ENCODE measurements at regions not wholly inside any gene's neighbourhood (a gene's known extent, or its start where the extent isn't known, plus 50 kb on each side); places are given as distances from the start of the nearest gene placed in this dataset.
"Not testable (repeated sequence)": the region's sequence is repeated elsewhere in the genome, so short reads cannot be mapped to it uniquely, and the experiment has no call there.

- Mint-ChIP-seq H3K9me3 (no peaks in the 10 kb centered on the region), H3K36me3 (no peaks in the 10 kb centered on the region), H3K4me3 (no peak overlapping the region), H3K27ac (no peak overlapping the region), H3K27me3 (no peaks in the 10 kb centered on the region), H3K4me1 (ENCODE audit: low read depth) (no peaks in the 10 kb centered on the region)
- DNase-seq = no peak
- POLR2A ChIA-PET = no interaction called here
- CTCF ChIA-PET = no interaction called here
- intact Hi-C loops (cut with micrococcal nuclease) = no loop called here
Observed at GRCh38 chr4:164614329-164614728, 139.6 kb upstream of the SMIM31 start.

- CTCF ChIA-PET = no interaction called here
- Mint-ChIP-seq H3K27ac (no peak overlapping the region), H3K36me3 (no peaks in the 10 kb centered on the region), H3K4me3 (no peak overlapping the region), H3K27me3 (no peaks in the 10 kb centered on the region), H3K9me3 (no peaks in the 10 kb centered on the region), H3K4me1 (ENCODE audit: low read depth) (no peaks in the 10 kb centered on the region)
- DNase-seq = no peak
- POLR2A ChIA-PET = no interaction called here
- intact Hi-C loops (cut with micrococcal nuclease) = no loop called here
Observed at GRCh38 chr4:164614999-164615398, 138.9 kb upstream of the SMIM31 start.

GRCh38 chr4:164615964-164616363 is 138.0 kb upstream of the SMIM31 start:
- Mint-ChIP-seq H3K27ac (no peak overlapping the region), H3K27me3 (no peaks in the 10 kb centered on the region), H3K36me3 (no peaks in the 10 kb centered on the region), H3K4me1 (ENCODE audit: low read depth) (no peaks in the 10 kb centered on the region), H3K4me3 (no peak overlapping the region), H3K9me3 (no peaks in the 10 kb centered on the region)
- intact Hi-C loops (cut with micrococcal nuclease) = no loop called here
- ChIA-PET POLR2A (no interaction called here), CTCF (no interaction called here)
- DNase-seq = no peak

GRCh38 chr4:164616961-164617360 is 137.0 kb upstream of the SMIM31 start:
- intact Hi-C loops (cut with micrococcal nuclease) = no loop called here
- POLR2A ChIA-PET = no interaction called here
- no peak overlapping the region for H3K4me3 Mint-ChIP-seq
- H3K9me3 Mint-ChIP-seq = no peaks in the 10 kb centered on the region
- no peaks in the 10 kb centered on the region for H3K36me3 Mint-ChIP-seq
- DNase-seq = no peak
- CTCF ChIA-PET = no interaction called here
- H3K4me1 Mint-ChIP-seq (ENCODE audit: low read depth) = no peaks in the 10 kb centered on the region
- no peak overlapping the region for H3K27ac Mint-ChIP-seq
- H3K27me3 Mint-ChIP-seq = no peaks in the 10 kb centered on the region

- Mint-ChIP-seq H3K4me1 (ENCODE audit: low read depth) (no peaks in the 10 kb centered on the region), H3K27me3 (no peaks in the 10 kb centered on the region), H3K4me3 (no peak overlapping the region), H3K9me3 (no peaks in the 10 kb centered on the region), H3K36me3 (no peaks in the 10 kb centered on the region), H3K27ac (no peak overlapping the region)
- no peak for DNase-seq
- ChIA-PET POLR2A (no interaction called here), CTCF (no interaction called here)
- intact Hi-C loops (cut with micrococcal nuclease) = no loop called here
Observed at GRCh38 chr4:164617426-164617825, 136.5 kb upstream of the SMIM31 start.

- DNase-seq = no peak
- intact Hi-C loops (cut with micrococcal nuclease) = no loop called here
- Mint-ChIP-seq H3K36me3 (no peaks in the 10 kb centered on the region), H3K9me3 (no peaks in the 10 kb centered on the region), H3K27me3 (no peaks in the 10 kb centered on the region), H3K4me1 (ENCODE audit: low read depth) (no peaks in the 10 kb centered on the region), H3K27ac (no peak overlapping the region), H3K4me3 (no peak overlapping the region)
- POLR2A ChIA-PET = no interaction called here
- CTCF ChIA-PET = no interaction called here
Observed at GRCh38 chr4:164617911-164618310, 136.0 kb upstream of the SMIM31 start.

- Mint-ChIP-seq H3K27me3 (no peaks in the 10 kb centered on the region), H3K4me3 (no peak overlapping the region), H3K27ac (no peak overlapping the region), H3K4me1 (ENCODE audit: low read depth) (no peaks in the 10 kb centered on the region), H3K9me3 (peaks cover 7% of the 10 kb centered on the region), H3K36me3 (no peaks in the 10 kb centered on the region)
- ChIA-PET CTCF (no interaction called here), POLR2A (no interaction called here)
- intact Hi-C loops (cut with micrococcal nuclease) = no loop called here
- DNase-seq = no peak
Observed at GRCh38 chr4:164621886-164622521, 131.9 kb upstream of the SMIM31 start.

- CTCF ChIA-PET = no interaction called here
- no peak overlapping the region for H3K4me3 Mint-ChIP-seq
Observed at GRCh38 chr4:164623099-164623498, 130.8 kb upstream of the SMIM31 start.

GRCh38 chr4:164639001-164639400 is 114.9 kb upstream of the SMIM31 start:
- Mint-ChIP-seq H3K27me3 (no peaks in the 10 kb centered on the region), H3K27ac (no peak overlapping the region), H3K4me1 (ENCODE audit: low read depth) (no peaks in the 10 kb centered on the region), H3K9me3 (no peaks in the 10 kb centered on the region), H3K4me3 (no peak overlapping the region), H3K36me3 (no peaks in the 10 kb centered on the region)
- DNase-seq = no peak
- CTCF ChIA-PET = no interaction called here
- intact Hi-C loops (cut with micrococcal nuclease) = no loop called here
- POLR2A ChIA-PET = no interaction called here

More at GRCh38 chr4:164623099-164623498, 130.8 kb upstream of the SMIM31 start:
- H3K9me3 Mint-ChIP-seq = peaks cover 7% of the 10 kb centered on the region
- H3K27me3 Mint-ChIP-seq = no peaks in the 10 kb centered on the region
- no peaks in the 10 kb centered on the region for H3K4me1 Mint-ChIP-seq (ENCODE audit: low read depth)
- DNase-seq = no peak
- intact Hi-C loops (cut with micrococcal nuclease) = no loop called here
- POLR2A ChIA-PET = no interaction called here
- H3K27ac Mint-ChIP-seq = no peak overlapping the region
- H3K36me3 Mint-ChIP-seq = no peaks in the 10 kb centered on the region

GRCh38 chr4:164648151-164648848 is 105.6 kb upstream of the SMIM31 start:
- Mint-ChIP-seq H3K27me3 (no peaks in the 10 kb centered on the region), H3K36me3 (no peaks in the 10 kb centered on the region), H3K27ac (no peak overlapping the region), H3K4me1 (ENCODE audit: low read depth) (no peaks in the 10 kb centered on the region), H3K4me3 (no peak overlapping the region), H3K9me3 (no peaks in the 10 kb centered on the region)
- ChIA-PET CTCF (no interaction called here), POLR2A (no interaction called here)
- no peak for DNase-seq
- intact Hi-C loops (cut with micrococcal nuclease) = no loop called here

- POLR2A ChIA-PET = no interaction called here
- H3K27me3 Mint-ChIP-seq = no peaks in the 10 kb centered on the region
- CTCF ChIA-PET = no interaction called here
- H3K9me3 Mint-ChIP-seq = no peaks in the 10 kb centered on the region
- H3K27ac Mint-ChIP-seq = no peak overlapping the region
- intact Hi-C loops (cut with micrococcal nuclease) = no loop called here
- no peak for DNase-seq
- H3K4me3 Mint-ChIP-seq = no peak overlapping the region
- H3K4me1 Mint-ChIP-seq (ENCODE audit: low read depth) = no peaks in the 10 kb centered on the region
- no peaks in the 10 kb centered on the region for H3K36me3 Mint-ChIP-seq
Observed at GRCh38 chr4:164648849-164649212, 105.1 kb upstream of the SMIM31 start.

- intact Hi-C loops (cut with micrococcal nuclease) = no loop called here
- no peak for DNase-seq
- CTCF ChIA-PET = no interaction called here
- Mint-ChIP-seq H3K4me3 (no peak overlapping the region), H3K36me3 (no peaks in the 10 kb centered on the region), H3K4me1 (ENCODE audit: low read depth) (no peaks in the 10 kb centered on the region), H3K27ac (no peak overlapping the region), H3K27me3 (no peaks in the 10 kb centered on the region), H3K9me3 (peaks cover 8% of the 10 kb centered on the region)
- POLR2A ChIA-PET = no interaction called here
Observed at GRCh38 chr4:164659765-164660164, 94.2 kb upstream of the SMIM31 start.

GRCh38 chr4:164676152-164676551 is 77.8 kb upstream of the SMIM31 start:
- POLR2A ChIA-PET; CTCF ChIA-PET; DNase-seq; H3K27me3 Mint-ChIP-seq; H3K27ac Mint-ChIP-seq; intact Hi-C loops (cut with micrococcal nuclease); H3K9me3 Mint-ChIP-seq; H3K4me3 Mint-ChIP-seq; H3K4me1 Mint-ChIP-seq (ENCODE audit: low read depth); H3K36me3 Mint-ChIP-seq: not testable (repeated sequence)

All from activated CD4-positive, alpha-beta memory T cell treated with anti-CD3 and anti-CD28 coated beads for 36 hours (primary cell).